Activated T-cell treated with anti-CD3 and anti-CD28 coated beads for 1 hour (primary cell): ENCODE measurements at regions not wholly inside any gene's neighbourhood (a gene's known extent, or its start where the extent isn't known, plus 50 kb on each side); places are given as distances from the start of the nearest gene placed in this dataset.

Source experiments
- DNase-seq: peaks from one replicate; pipeline ENCODE4 v3.0.0-alpha.2; 2020; ENCODE audit warnings: low read depth

- DNase-seq, result no peak
Measured at GRCh38 chr5:175285261-175285660, 158.7 kb downstream of the DRD1 start.

- no peak for DNase-seq
Measured at GRCh38 chr5:175284806-175285205, 159.2 kb downstream of the DRD1 start.

- DNase-seq, result no peak
Measured at GRCh38 chr5:175282611-175283225, 161.3 kb downstream of the DRD1 start.

GRCh38 chr5:175281714-175282113, 162.3 kb downstream of the DRD1 start:
- no peak for DNase-seq

- DNase-seq, result no peak
Measured at GRCh38 chr5:175281257-175281656, 162.7 kb downstream of the DRD1 start.

- no peak for DNase-seq
Measured at GRCh38 chr5:175279506-175279905, 164.5 kb downstream of the DRD1 start.

- DNase-seq, result no peak
Measured at GRCh38 chr5:175275748-175276147, 168.2 kb downstream of the DRD1 start.

GRCh38 chr5:175275097-175275496, 168.9 kb downstream of the DRD1 start:
- DNase-seq, result no peak

GRCh38 chr5:175274171-175274570, 169.8 kb downstream of the DRD1 start:
- no peak for DNase-seq

- no peak for DNase-seq
Measured at GRCh38 chr5:175264406-175264805, 179.6 kb downstream of the DRD1 start.

GRCh38 chr5:175263776-175264175, 180.2 kb downstream of the DRD1 start:
- DNase-seq, result no peak

GRCh38 chr5:175261526-175261925, 182.5 kb downstream of the DRD1 start:
- DNase-seq, result no peak

- DNase-seq, result no peak
Measured at GRCh38 chr5:175261037-175261436, 182.9 kb downstream of the DRD1 start.

- DNase-seq, result no peak
Measured at GRCh38 chr5:175257847-175258194, 186.2 kb downstream of the DRD1 start.

- no peak for DNase-seq
Measured at GRCh38 chr5:175257128-175257846, 186.7 kb downstream of the DRD1 start.

- DNase-seq, result no peak
Measured at GRCh38 chr5:175254155-175254554, 189.8 kb downstream of the DRD1 start.

- DNase-seq, result no peak
Measured at GRCh38 chr5:175253597-175253996, 190.4 kb downstream of the DRD1 start.

- DNase-seq, result no peak
Measured at GRCh38 chr5:175252234-175252805, 191.7 kb downstream of the DRD1 start.

GRCh38 chr5:175250426-175250825, 193.6 kb downstream of the DRD1 start:
- no peak for DNase-seq

- DNase-seq, result no peak
Measured at GRCh38 chr5:175248416-175248905, 195.5 kb downstream of the DRD1 start.

- no peak for DNase-seq
Measured at GRCh38 chr5:175246889-175247520, 197.0 kb downstream of the DRD1 start.

- DNase-seq, result no peak
Measured at GRCh38 chr5:175246242-175246888, 197.6 kb downstream of the DRD1 start.
